ENCODE measurements at regions not wholly inside any gene's neighbourhood (a gene's known extent, or its start where the extent isn't known, plus 50 kb on each side); places are given as distances from the start of the nearest gene placed in this dataset.

GRCh38 chr9:21552244-21553170 lies 70.4 kb upstream of the IFNE start:
- TF ChIP-seq, protein P1, sequence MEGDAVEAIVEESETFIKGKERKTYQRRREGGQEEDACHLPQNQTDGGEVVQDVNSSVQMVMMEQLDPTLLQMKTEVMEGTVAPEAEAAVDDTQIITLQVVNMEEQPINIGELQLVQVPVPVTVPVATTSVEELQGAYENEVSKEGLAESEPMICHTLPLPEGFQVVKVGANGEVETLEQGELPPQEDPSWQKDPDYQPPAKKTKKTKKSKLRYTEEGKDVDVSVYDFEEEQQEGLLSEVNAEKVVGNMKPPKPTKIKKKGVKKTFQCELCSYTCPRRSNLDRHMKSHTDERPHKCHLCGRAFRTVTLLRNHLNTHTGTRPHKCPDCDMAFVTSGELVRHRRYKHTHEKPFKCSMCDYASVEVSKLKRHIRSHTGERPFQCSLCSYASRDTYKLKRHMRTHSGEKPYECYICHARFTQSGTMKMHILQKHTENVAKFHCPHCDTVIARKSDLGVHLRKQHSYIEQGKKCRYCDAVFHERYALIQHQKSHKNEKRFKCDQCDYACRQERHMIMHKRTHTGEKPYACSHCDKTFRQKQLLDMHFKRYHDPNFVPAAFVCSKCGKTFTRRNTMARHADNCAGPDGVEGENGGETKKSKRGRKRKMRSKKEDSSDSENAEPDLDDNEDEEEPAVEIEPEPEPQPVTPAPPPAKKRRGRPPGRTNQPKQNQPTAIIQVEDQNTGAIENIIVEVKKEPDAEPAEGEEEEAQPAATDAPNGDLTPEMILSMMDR (IDR thresholded peaks at IDR 0.05): no peak
- no peak for TF ChIP-seq POLR2A (IDR thresholded peaks at IDR 0.05)
- no peak for TF ChIP-seq POLR2AphosphoS5 (IDR thresholded peaks at IDR 0.05)
- TF ChIP-seq EP300 (IDR thresholded peaks at IDR 0.05): no peak
- no peaks in the 10 kb centered on the region for H3K36me3 ChIP-seq
- ATAC-seq: no peak
- no peak overlapping the region for H3K4me3 ChIP-seq
- no peaks in the 10 kb centered on the region for H3K9me3 ChIP-seq
- no peak overlapping the region for H3K27ac ChIP-seq
- H3K4me1 ChIP-seq: peaks cover 0 to 9% (median 0%) of the 10 kb centered on the region in 3 donors
- 85 to 92% methylated on average over 2 to 3 of the region's 3 CpGs for WGBS, 2 donors (ENCODE audit: low coverage in 1 of 2)
- H3K27me3 ChIP-seq: peaks cover 39% of the 10 kb centered on the region

DNA sequence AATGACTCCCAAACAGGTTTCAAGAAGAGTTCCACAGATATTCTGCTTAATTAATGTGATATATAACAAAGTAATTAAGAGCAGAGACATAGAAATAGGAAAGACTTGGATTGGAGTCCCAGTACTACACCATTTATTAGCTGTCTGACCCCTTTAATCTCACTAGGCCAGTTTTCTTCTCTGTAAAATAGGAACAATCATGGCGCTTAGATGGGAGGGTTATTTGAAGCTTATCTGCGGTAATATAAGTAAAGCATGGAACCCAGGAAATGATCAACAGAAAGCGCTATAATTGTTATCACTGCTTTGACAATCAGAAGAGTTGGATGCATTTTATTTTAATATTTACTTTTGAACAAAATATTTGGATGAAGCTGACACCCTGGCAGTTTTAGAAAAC lies 71.3 kb upstream of the IFNE start:
- no peaks in the 10 kb centered on the region for H3K9me3 ChIP-seq
- H3K4me3 ChIP-seq: no peak overlapping the region
- no peak overlapping the region for H3K27ac ChIP-seq
- TF ChIP-seq EP300 (IDR thresholded peaks at IDR 0.05) (no peak), POLR2A (IDR thresholded peaks at IDR 0.05) (no peak), POLR2AphosphoS5 (IDR thresholded peaks at IDR 0.05) (no peak)
- TF ChIP-seq, protein P1 (IDR thresholded peaks at IDR 0.05): no peak
- no peaks in the 10 kb centered on the region for H3K36me3 ChIP-seq
- WGBS, 2 donors (ENCODE audit: low coverage in 1 of 2): 70 to 77% methylated on average over 3 of the region's 3 CpGs
- H3K4me1 ChIP-seq: peaks cover 0 to 9% (median 0%) of the 10 kb centered on the region in 3 donors
- ATAC-seq: no peak
- H3K27me3 ChIP-seq: peaks cover 48% of the 10 kb centered on the region

- Histone ChIP-seq H3K4me1 (peaks cover 0 to 14% (median 8%) of the 10 kb centered on the region in 3 donors), H3K4me3 (no peak overlapping the region), H3K36me3 (no peaks in the 10 kb centered on the region), H3K27me3 (peaks cover 62% of the 10 kb centered on the region), H3K9me3 (no peaks in the 10 kb centered on the region), H3K27ac (no peak overlapping the region)
- WGBS, 2 donors (ENCODE audit: low coverage in 1 of 2): 70 to 93% methylated on average over 2 of the region's 2 CpGs
- TF ChIP-seq POLR2AphosphoS5 (IDR thresholded peaks at IDR 0.05) (no peak), EP300 (IDR thresholded peaks at IDR 0.05) (no peak), POLR2A (IDR thresholded peaks at IDR 0.05) (no peak)
- TF ChIP-seq, protein P1 (IDR thresholded peaks at IDR 0.05): no peak
- no peak for ATAC-seq
These were observed 72.7 kb upstream of the IFNE start for GRCh38 chr9:21554813-21555212.

DNA sequence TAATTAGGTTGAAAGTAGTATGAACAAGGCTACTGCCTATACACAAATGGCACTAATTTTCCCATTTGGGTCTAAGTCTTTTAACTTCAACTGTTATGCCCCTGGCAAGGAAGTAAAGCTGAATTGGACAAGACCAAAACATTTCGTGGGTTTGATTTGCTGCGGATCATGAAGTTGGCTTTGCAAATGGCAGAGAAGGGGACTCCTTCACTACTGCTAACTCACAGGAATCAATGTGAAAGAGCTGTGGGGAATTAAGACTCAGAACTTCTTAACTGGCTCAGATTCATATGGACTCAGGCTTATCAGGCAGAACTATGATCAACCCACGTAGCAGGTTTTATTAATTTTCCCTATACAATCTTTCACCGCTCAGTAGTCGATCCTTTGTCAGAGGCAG lies 73.8 kb upstream of the IFNE start:
- no peak for ATAC-seq
- peaks cover 0 to 19% (median 11%) of the 10 kb centered on the region in 3 donors for H3K4me1 ChIP-seq
- H3K4me3 ChIP-seq: no peak overlapping the region
- no peaks in the 10 kb centered on the region for H3K36me3 ChIP-seq
- no peak overlapping the region for H3K27ac ChIP-seq
- 79 to 88% methylated on average over 5 of the region's 5 CpGs for WGBS, 2 donors (ENCODE audit: low coverage in 1 of 2)
- H3K9me3 ChIP-seq: no peaks in the 10 kb centered on the region
- TF ChIP-seq POLR2A (IDR thresholded peaks at IDR 0.05) (no peak), POLR2AphosphoS5 (IDR thresholded peaks at IDR 0.05) (no peak), EP300 (IDR thresholded peaks at IDR 0.05) (no peak)
- TF ChIP-seq, protein P1 (IDR thresholded peaks at IDR 0.05): no peak
- H3K27me3 ChIP-seq: peaks cover 72% of the 10 kb centered on the region

All from gastroesophageal sphincter (tissue), 4 donors.